Activated naive CD4-positive, alpha-beta T cell treated with anti-CD3 and anti-CD28 coated beads for 36 hours (primary cell): ENCODE measurements at regions not wholly inside any gene's neighbourhood (a gene's known extent, or its start where the extent isn't known, plus 50 kb on each side); places are given as distances from the start of the nearest gene placed in this dataset.

Experiments
- CTCF ChIA-PET: fragments of 350-600 bp; sonication (Branson Sonifier 250); formaldehyde crosslinking; loops from one replicate; lab custom pipeline; 2021; ENCODE audit warnings: antibody characterized with exemption; lab: Charles Lee
- DNase-seq: peaks from one replicate; pipeline ENCODE4 v3.0.0-alpha.2; 2020
- H3K27ac Mint-ChIP-seq: one replicate; pipeline ENCODE4 v1.8.0; 2021; ENCODE audit warnings: mild to moderate bottlenecking, mixed read lengths
- H3K27me3 Mint-ChIP-seq: one replicate; pipeline ENCODE4 v1.8.0; 2021; ENCODE audit warnings: low read depth, mixed read lengths
- H3K36me3 Mint-ChIP-seq: one replicate; pipeline ENCODE4 v1.8.0; 2021; ENCODE audit warnings: low read depth, mixed read lengths
- H3K4me1 Mint-ChIP-seq: one replicate; pipeline ENCODE4 v1.8.0; 2021; ENCODE audit warnings: low read depth, mixed read lengths
- H3K4me3 Mint-ChIP-seq: one replicate; pipeline ENCODE4 v1.8.0; 2021; ENCODE audit warnings: mild to moderate bottlenecking, moderate library complexity, mixed read lengths
- H3K9me3 Mint-ChIP-seq: one replicate; pipeline ENCODE4 v1.8.0; 2021; ENCODE audit warnings: mixed read lengths
- intact Hi-C: fragments of 100-400 bp; cut with micrococcal nuclease; formaldehyde crosslinking; loops from one replicate; pipeline ENCODE4 v1.15.1; 2023

DNA sequence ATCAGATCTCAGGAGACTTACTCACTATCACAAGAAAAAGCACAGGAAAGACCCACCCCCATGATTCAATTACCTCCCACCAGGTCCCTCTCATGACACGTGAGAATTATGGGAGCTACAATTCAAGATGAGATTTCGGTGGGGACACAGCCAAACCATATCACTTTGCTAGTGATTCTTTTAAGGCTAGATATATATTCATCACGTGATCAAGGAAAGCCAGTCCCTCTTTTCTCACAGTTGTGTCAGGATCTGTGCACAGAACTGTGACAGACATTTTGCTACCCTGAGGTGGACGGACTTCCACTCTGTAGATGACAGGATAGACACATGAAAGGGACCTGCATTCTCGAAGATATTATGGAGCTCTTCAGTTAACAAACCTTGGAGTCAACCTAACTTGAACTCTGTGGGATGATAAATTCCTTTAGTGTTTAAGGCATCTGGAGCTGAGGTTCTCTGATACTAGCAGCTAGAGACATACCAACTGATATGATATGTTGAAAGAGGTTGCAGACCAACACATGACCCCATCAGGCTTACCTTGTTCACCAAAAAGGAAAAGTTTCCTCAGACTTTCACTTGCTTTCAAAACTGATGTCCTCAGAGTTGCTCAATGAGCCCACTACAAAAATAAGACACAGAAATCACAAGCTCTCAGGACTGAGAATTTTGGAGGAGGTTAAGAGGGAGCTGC, 66.3 kb upstream of the SCG2 start:
- no peaks in the 10 kb centered on the region for H3K36me3 Mint-ChIP-seq
- DNase-seq = no peak
- H3K9me3 Mint-ChIP-seq = no peaks in the 10 kb centered on the region
- H3K4me1 Mint-ChIP-seq = no peaks in the 10 kb centered on the region
- H3K27me3 Mint-ChIP-seq = no peaks in the 10 kb centered on the region
- CTCF ChIA-PET = interaction anchor here (0.6 kb wide), 1 partner anchor 695 kb away, joined by 3 read pairs; no protein-coding TSS in a partner anchor
- no peak overlapping the region for H3K27ac Mint-ChIP-seq
- no peak overlapping the region for H3K4me3 Mint-ChIP-seq
- intact Hi-C loops = no loop called here

DNA sequence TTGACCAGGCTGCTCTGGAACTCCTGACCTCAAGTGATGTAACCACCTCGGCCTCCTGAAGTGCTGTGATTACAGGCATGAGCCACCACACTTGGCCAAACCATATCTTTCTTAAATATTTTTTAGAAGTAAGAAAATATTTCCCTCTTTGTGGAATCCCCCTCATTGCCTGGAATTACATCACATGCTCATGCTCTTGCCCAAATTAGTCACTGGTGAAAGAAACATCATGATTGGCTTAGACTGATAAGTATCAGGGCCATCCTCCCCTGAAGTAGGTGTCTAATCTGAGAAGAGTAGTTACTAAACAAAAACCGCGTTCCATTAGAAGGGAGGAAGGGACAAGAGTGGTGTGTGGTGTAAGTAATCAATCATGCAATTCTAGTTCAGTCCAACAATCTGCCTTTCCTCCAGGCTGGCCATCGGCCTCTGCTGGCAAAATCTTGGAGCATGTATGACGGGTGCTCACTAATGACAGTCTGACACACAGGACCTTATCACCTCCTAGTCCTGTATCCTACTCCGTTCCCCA, 52.3 kb upstream of the SCG2 start:
- CTCF ChIA-PET = interaction anchor here (0.6 kb wide), 1 partner anchor 117 kb away, joined by 3 read pairs; no protein-coding TSS in a partner anchor

DNA sequence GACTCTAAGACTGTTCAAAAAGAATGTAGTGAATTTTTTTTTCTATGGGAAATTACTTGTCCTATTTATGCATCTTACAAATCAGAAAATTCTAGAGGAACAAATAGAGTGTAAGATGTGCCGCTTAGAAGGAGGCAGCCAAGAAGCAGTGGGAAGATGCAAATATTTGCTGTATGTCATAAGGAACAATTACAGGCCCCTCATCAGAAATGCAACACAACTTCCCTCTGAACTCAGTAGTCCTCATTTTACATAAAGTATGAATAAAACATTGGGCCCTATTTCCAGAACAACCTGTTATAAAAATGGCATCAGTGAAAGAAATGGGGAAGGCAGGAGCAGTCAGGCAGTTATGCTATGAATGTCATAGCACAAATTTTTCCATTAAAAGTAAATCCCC, 50.7 kb upstream of the SCG2 start:
- Mint-ChIP-seq H3K27me3 (peaks cover 11% of the 10 kb centered on the region), H3K27ac (no peak overlapping the region), H3K4me1 (no peaks in the 10 kb centered on the region), H3K9me3 (no peaks in the 10 kb centered on the region), H3K4me3 (no peak overlapping the region), H3K36me3 (no peaks in the 10 kb centered on the region)
- CTCF ChIA-PET = interaction anchor here (0.6 kb wide), 1 partner anchor 13 kb away, joined by 3 read pairs; no protein-coding TSS in a partner anchor
- DNase-seq = no peak
- intact Hi-C loops = no loop called here

More for the DNA sequence above, 52.3 kb upstream of the SCG2 start:
- intact Hi-C loops = no loop called here
- Mint-ChIP-seq H3K4me1 (no peaks in the 10 kb centered on the region), H3K4me3 (no peak overlapping the region), H3K36me3 (no peaks in the 10 kb centered on the region), H3K27ac (no peak overlapping the region), H3K9me3 (no peaks in the 10 kb centered on the region), H3K27me3 (peaks cover 15% of the 10 kb centered on the region)
- no peak for DNase-seq

DNA sequence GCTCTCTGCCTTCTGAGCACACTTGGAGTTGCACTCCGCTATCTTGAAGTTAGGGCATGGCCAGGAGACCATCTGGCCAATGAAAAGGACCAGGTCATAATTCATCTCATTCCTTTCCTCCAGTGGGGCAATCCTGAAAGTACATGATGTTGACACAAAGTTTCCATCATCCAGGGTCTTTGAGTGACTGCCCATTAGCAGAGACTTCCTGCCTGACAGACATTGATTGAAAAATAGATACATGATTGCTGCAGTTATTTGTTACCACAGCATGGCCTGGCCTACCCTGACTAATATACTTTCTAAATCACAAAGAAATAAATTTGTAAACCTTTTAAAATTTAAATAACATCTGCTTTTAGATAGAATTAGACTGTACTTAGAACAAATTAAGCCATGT, 50.0 kb upstream of the SCG2 start:
- Mint-ChIP-seq H3K4me1 (no peaks in the 10 kb centered on the region), H3K27ac (no peak overlapping the region), H3K9me3 (no peaks in the 10 kb centered on the region), H3K27me3 (peaks cover 8% of the 10 kb centered on the region), H3K36me3 (no peaks in the 10 kb centered on the region), H3K4me3 (no peak overlapping the region)
- CTCF ChIA-PET = no interaction called here
- intact Hi-C loops = no loop called here
- no peak for DNase-seq
